DOHH2 (cell line): ENCODE measurements at regions not wholly inside any gene's neighbourhood (a gene's known extent, or its start where the extent isn't known, plus 50 kb on each side); places are given as distances from the start of the nearest gene placed in this dataset.

Source experiments
- H3F3A ChIP-seq: fragments of 200-600 bp; sonication (generic), shearing (Covaris generic); 2 replicates; pipeline ENCODE4 v1.6.0; 2016; ENCODE audit warnings: antibody characterized with exemption, mild to moderate bottlenecking; ENCODE audit not compliant: control insufficient read depth, insufficient read depth
- H3K27ac ChIP-seq: fragments of 200-600 bp; sonication (generic); 2 replicates; pipeline ENCODE4 v1.5.1; 2014; ENCODE audit warnings: low read depth, mild to moderate bottlenecking, low read length, moderate library complexity
- H3K27me3 ChIP-seq: fragments of 200-600 bp; sonication (generic); 2 replicates; pipeline ENCODE4 v1.6.1; 2014; ENCODE audit warnings: mild to moderate bottlenecking, low read length, mixed read lengths; ENCODE audit not compliant: control insufficient read depth
- H3K36me3 ChIP-seq: fragments of 200-600 bp; sonication (generic); 2 replicates; pipeline ENCODE4 v1.6.1; 2014; ENCODE audit warnings: mild to moderate bottlenecking, low read length, moderate library complexity, mixed read lengths; ENCODE audit not compliant: control insufficient read depth
- H3K4me1 ChIP-seq: fragments of 200-600 bp; sonication (generic); 2 replicates; pipeline ENCODE4 v1.6.1; 2014; ENCODE audit warnings: mild to moderate bottlenecking, low read length, mixed read lengths; ENCODE audit not compliant: control insufficient read depth
- H3K4me2 ChIP-seq: fragments of 200-600 bp; sonication (generic); 2 replicates; pipeline ENCODE4 v1.6.0; 2014; ENCODE audit warnings: mild to moderate bottlenecking, low read length, moderate library complexity
- H3K4me3 ChIP-seq: fragments of 200-600 bp; sonication (generic); 2 replicates; pipeline ENCODE4 v1.5.1; 2014; ENCODE audit warnings: mild to moderate bottlenecking, low read length, mixed read lengths
- H3K79me2 ChIP-seq: fragments of 200-600 bp; sonication (generic); 2 replicates; pipeline ENCODE4 v1.6.1; 2014; ENCODE audit warnings: mild to moderate bottlenecking, low read length, mixed read lengths; ENCODE audit not compliant: control insufficient read depth
- H3K9me2 ChIP-seq: fragments of 200-600 bp; sonication (generic); replicated peaks from 2 replicates; pipeline ENCODE4 v1.6.1; 2014; ENCODE audit warnings: mild to moderate bottlenecking, low read length, mixed read lengths; ENCODE audit not compliant: control insufficient read depth
- H3K9me3 ChIP-seq: fragments of 200-600 bp; sonication (generic); 2 replicates; pipeline ENCODE4 v1.6.1; 2014; ENCODE audit warnings: antibody characterized with exemption, low read length, mixed read lengths; ENCODE audit not compliant: control insufficient read depth, insufficient read depth
- H4K20me1 ChIP-seq: fragments of 200-600 bp; sonication (generic); 2 replicates; pipeline ENCODE4 v1.6.0; 2014; ENCODE audit warnings: low read depth, mild to moderate bottlenecking, antibody characterized with exemption, low read length, moderate library complexity; ENCODE audit not compliant: control insufficient read depth, insufficient read depth
- EZH2phosphoT487 ChIP-seq: fragments of 200-600 bp; sonication (generic); IDR thresholded peaks from 2 replicates; pipeline ENCODE4 v1.6.1; 2017; ENCODE audit warnings: borderline replicate concordance, mild to moderate bottlenecking, antibody characterized with exemption, low read length, moderate library complexity, mixed read lengths
- TF ChIP-seq, protein P1 (sequence below): fragments of 200-600 bp; sonication (generic); IDR thresholded peaks from one replicate; pipeline ENCODE4 v1.5.1; 2014; ENCODE audit warnings: antibody characterized with exemption, mild to moderate bottlenecking, low read depth, low read length; ENCODE audit not compliant: poor library complexity, severe bottlenecking

DNA sequence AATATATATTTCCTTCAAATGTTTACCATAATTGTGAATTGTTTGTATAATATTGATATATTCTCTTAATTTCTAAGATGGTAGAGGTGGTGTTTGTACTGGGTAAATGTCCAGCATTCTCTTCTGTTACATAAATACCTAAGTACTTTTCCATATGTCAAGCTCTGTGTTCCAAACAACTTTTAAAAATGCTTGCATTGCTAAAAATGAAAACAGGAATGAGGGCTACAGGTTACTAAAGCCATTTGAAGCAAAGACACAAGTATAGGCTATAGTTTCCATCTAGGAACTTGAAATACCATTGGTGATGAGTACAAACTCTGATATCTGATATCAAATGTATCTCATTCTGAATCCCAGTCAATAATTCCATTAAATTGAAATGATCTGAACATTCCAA is 233.6 kb upstream of the SORCS1 start:
- Histone ChIP-seq H3K79me2 (no peaks in the 10 kb centered on the region), H3K36me3 (no peaks in the 10 kb centered on the region), H3F3A (no peaks in the 10 kb centered on the region), H3K9me3 (no peaks in the 10 kb centered on the region), H4K20me1 (no peaks in the 10 kb centered on the region), H3K4me1 (no peaks in the 10 kb centered on the region), H3K27me3 (no peaks in the 10 kb centered on the region), H3K27ac (no peak overlapping the region), H3K4me3 (no peak overlapping the region), H3K9me2 (no peaks in the 10 kb centered on the region), H3K4me2 (no peak overlapping the region)
- TF ChIP-seq EZH2phosphoT487, result no peak
- TF ChIP-seq, protein P1, sequence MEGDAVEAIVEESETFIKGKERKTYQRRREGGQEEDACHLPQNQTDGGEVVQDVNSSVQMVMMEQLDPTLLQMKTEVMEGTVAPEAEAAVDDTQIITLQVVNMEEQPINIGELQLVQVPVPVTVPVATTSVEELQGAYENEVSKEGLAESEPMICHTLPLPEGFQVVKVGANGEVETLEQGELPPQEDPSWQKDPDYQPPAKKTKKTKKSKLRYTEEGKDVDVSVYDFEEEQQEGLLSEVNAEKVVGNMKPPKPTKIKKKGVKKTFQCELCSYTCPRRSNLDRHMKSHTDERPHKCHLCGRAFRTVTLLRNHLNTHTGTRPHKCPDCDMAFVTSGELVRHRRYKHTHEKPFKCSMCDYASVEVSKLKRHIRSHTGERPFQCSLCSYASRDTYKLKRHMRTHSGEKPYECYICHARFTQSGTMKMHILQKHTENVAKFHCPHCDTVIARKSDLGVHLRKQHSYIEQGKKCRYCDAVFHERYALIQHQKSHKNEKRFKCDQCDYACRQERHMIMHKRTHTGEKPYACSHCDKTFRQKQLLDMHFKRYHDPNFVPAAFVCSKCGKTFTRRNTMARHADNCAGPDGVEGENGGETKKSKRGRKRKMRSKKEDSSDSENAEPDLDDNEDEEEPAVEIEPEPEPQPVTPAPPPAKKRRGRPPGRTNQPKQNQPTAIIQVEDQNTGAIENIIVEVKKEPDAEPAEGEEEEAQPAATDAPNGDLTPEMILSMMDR, result no peak

DNA sequence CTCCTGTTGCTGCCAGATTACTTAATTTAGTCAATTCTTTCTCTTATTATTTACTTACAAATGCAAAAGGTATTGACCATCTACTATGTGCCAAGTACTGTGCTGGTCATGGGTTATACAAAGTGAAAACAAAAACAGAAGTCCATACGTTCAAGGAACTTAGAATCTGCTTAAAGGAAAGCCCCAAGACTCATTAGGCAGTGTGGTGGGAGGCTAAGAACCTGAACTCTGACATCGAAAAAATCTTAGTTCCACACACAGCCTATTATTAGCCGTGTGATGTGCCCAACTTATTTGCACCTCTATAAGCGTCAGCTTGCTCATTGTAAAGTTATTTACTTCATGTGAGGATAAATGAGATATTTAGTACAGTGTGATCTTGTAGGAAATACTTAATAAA is 227.4 kb upstream of the SORCS1 start:
- Histone ChIP-seq H3K4me1 (no peaks in the 10 kb centered on the region), H3K27ac (no peak overlapping the region), H3K4me2 (no peak overlapping the region), H3K27me3 (no peaks in the 10 kb centered on the region), H3K79me2 (no peaks in the 10 kb centered on the region), H3K4me3 (no peak overlapping the region), H4K20me1 (no peaks in the 10 kb centered on the region), H3K9me2 (no peaks in the 10 kb centered on the region), H3F3A (no peaks in the 10 kb centered on the region), H3K36me3 (no peaks in the 10 kb centered on the region), H3K9me3 (no peaks in the 10 kb centered on the region)
- TF ChIP-seq, protein P1, result no peak
- TF ChIP-seq EZH2phosphoT487, result no peak

DNA sequence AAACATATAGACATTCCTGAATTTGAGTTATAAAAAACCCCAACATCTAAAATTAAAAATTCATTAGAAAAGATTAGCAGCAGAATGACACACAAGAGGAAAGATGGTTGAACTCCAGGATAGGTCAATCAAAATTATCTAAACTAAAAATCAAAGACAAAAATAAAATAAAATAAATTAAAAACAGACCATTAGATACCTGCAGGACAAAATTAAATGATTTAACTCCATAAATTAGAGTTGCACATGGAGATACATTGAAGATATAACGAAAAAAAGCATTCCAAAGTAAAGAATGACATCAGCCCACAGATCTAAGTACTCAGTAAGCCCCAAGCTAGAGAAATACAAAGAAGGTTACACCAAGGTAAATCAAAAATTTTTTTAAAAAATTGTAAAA is 226.1 kb upstream of the SORCS1 start:
- no peak overlapping the region for H3K27ac ChIP-seq
- H3K79me2 ChIP-seq, result no peaks in the 10 kb centered on the region
- TF ChIP-seq EZH2phosphoT487, result no peak
- TF ChIP-seq, protein P1, result no peak
- H3F3A ChIP-seq, result no peaks in the 10 kb centered on the region
- H3K9me3 ChIP-seq, result no peaks in the 10 kb centered on the region
- no peaks in the 10 kb centered on the region for H3K9me2 ChIP-seq
- no peaks in the 10 kb centered on the region for H4K20me1 ChIP-seq
- no peak overlapping the region for H3K4me2 ChIP-seq
- no peaks in the 10 kb centered on the region for H3K4me1 ChIP-seq
- no peaks in the 10 kb centered on the region for H3K36me3 ChIP-seq
- H3K27me3 ChIP-seq, result no peaks in the 10 kb centered on the region
- H3K4me3 ChIP-seq, result no peak overlapping the region

DNA sequence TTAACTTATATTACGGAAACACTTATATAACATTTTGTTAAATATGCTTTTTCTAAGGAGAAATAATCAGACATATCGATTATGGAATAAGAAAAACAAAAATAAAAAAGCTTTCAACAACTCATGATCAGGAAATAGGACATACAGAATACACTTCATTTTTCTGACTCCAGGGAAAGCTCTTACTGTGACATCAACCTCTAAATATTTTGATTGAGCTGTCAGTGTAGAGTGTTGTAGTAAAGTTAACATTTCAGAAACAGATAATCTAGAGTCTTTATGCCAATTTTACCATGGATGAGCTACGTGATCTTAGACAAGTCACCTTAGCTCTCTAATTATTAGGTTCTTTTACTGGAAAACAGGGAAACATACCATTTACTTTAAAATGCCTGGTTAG is 218.9 kb upstream of the SORCS1 start:
- Histone ChIP-seq H3K4me1 (no peaks in the 10 kb centered on the region), H3K27me3 (no peaks in the 10 kb centered on the region), H3K36me3 (no peaks in the 10 kb centered on the region), H3K4me2 (no peak overlapping the region), H3K9me2 (no peaks in the 10 kb centered on the region), H4K20me1 (no peaks in the 10 kb centered on the region), H3K79me2 (no peaks in the 10 kb centered on the region), H3K27ac (no peak overlapping the region), H3K9me3 (no peaks in the 10 kb centered on the region), H3F3A (no peaks in the 10 kb centered on the region), H3K4me3 (no peak overlapping the region)
- TF ChIP-seq, protein P1, result no peak
- no peak for TF ChIP-seq EZH2phosphoT487
